ENCODE measurements at regions not wholly inside any gene's neighbourhood (a gene's known extent, or its start where the extent isn't known, plus 50 kb on each side); places are given as distances from the start of the nearest gene placed in this dataset.

- no peak for TF ChIP-seq CTCF (IDR thresholded peaks at IDR 0.05)
- TF ChIP-seq POLR2A (IDR thresholded peaks at IDR 0.05) = no peak
These were observed 495.9 kb upstream of the RBFOX1 start for GRCh38 chr16:6836766-6837165.
